HUES64 (cell line): ENCODE measurements at regions not wholly inside any gene's neighbourhood (a gene's known extent, or its start where the extent isn't known, plus 50 kb on each side); places are given as distances from the start of the nearest gene placed in this dataset.

Experiments
- H3K27ac ChIP-seq: 2 replicates; pipeline ENCODE4 v1.7.0; 2013; ENCODE audit warnings: low read depth, low read length, inconsistent platforms
- H3K27me3 ChIP-seq: 2 replicates; pipeline ENCODE4 v1.6.1; 2013; ENCODE audit warnings: mild to moderate bottlenecking, low read length; ENCODE audit not compliant: insufficient read depth
- H3K36me3 ChIP-seq: 2 replicates; pipeline ENCODE4 v1.6.1; 2013; ENCODE audit warnings: mild to moderate bottlenecking, low read length; ENCODE audit not compliant: insufficient read depth
- H3K4me1 ChIP-seq: 2 replicates; pipeline ENCODE4 v1.6.1; 2013; ENCODE audit warnings: mild to moderate bottlenecking, low read length, moderate library complexity; ENCODE audit not compliant: insufficient read depth
- H3K4me3 ChIP-seq: 2 replicates; pipeline ENCODE4 v1.5.1; 2013; ENCODE audit warnings: mild to moderate bottlenecking, low read length, moderate library complexity
- H3K9ac ChIP-seq: 2 replicates; pipeline ENCODE4 v1.6.1; 2013; ENCODE audit warnings: mild to moderate bottlenecking, low read depth, low read length
- H3K9me3 ChIP-seq: 2 replicates; pipeline ENCODE4 v1.6.1; 2013; ENCODE audit warnings: low read depth, low read length; ENCODE audit not compliant: insufficient read depth
- WGBS: fragments of 150-250, 120-280 bp; methylation state at CpG from one replicate; pipeline ENCODE4 v1.1.7; 2013; ENCODE audit warnings: missing lambda C conversion rate; 5-methylcytosine and 5-hydroxymethylcytosine counted together

- peaks cover 12% of the 10 kb centered on the region; the same call in 1 of the 2 replicates for H3K9me3 ChIP-seq
- WGBS = 92% methylated on average over 4 of the region's 5 CpGs
These were observed 754.7 kb downstream of the INHBA start for GRCh38 chr7:40948239-40948638.

GRCh38 chr7:40947566-40947965, 755.3 kb downstream of the INHBA start:
- no peak overlapping the region for H3K27ac ChIP-seq
- no peak overlapping the region for H3K4me3 ChIP-seq
- H3K4me1 ChIP-seq = no peaks in the 10 kb centered on the region
- H3K27me3 ChIP-seq = no peaks in the 10 kb centered on the region
- H3K9me3 ChIP-seq = peaks cover 12% of the 10 kb centered on the region; the same call in 1 of the 2 replicates
- H3K36me3 ChIP-seq = no peaks in the 10 kb centered on the region
- H3K9ac ChIP-seq = no peak overlapping the region

More at GRCh38 chr7:40948239-40948638, 754.7 kb downstream of the INHBA start:
- no peak overlapping the region for H3K9ac ChIP-seq
- H3K27me3 ChIP-seq = no peaks in the 10 kb centered on the region
- H3K36me3 ChIP-seq = no peaks in the 10 kb centered on the region
- H3K4me3 ChIP-seq = no peak overlapping the region
- no peak overlapping the region for H3K27ac ChIP-seq
- no peaks in the 10 kb centered on the region for H3K4me1 ChIP-seq

- no CpG with 5 or more reads among the region's 1 CpG for WGBS
- H3K36me3 ChIP-seq = no peaks in the 10 kb centered on the region
- H3K27ac ChIP-seq = no peak overlapping the region
- no peak overlapping the region for H3K9ac ChIP-seq
- H3K4me3 ChIP-seq = no peak overlapping the region
- no peaks in the 10 kb centered on the region for H3K27me3 ChIP-seq
- peaks cover 12% of the 10 kb centered on the region; the same call in 1 of the 2 replicates for H3K9me3 ChIP-seq
- no peaks in the 10 kb centered on the region for H3K4me1 ChIP-seq
These were observed 756.3 kb downstream of the INHBA start for GRCh38 chr7:40946549-40946948.

- no peak overlapping the region for H3K4me3 ChIP-seq
- H3K9ac ChIP-seq = no peak overlapping the region
- no peaks in the 10 kb centered on the region for H3K27me3 ChIP-seq
- WGBS = 100% methylated on average over 2 of the region's 2 CpGs
- no peak overlapping the region for H3K27ac ChIP-seq
- H3K9me3 ChIP-seq = peaks cover 12% of the 10 kb centered on the region; the same call in 1 of the 2 replicates
- no peaks in the 10 kb centered on the region for H3K36me3 ChIP-seq
- H3K4me1 ChIP-seq = no peaks in the 10 kb centered on the region
These were observed 757.1 kb downstream of the INHBA start for GRCh38 chr7:40945788-40946187.

- H3K4me3 ChIP-seq = no peak overlapping the region
- H3K4me1 ChIP-seq = no peaks in the 10 kb centered on the region
- H3K9ac ChIP-seq = no peak overlapping the region
- H3K27ac ChIP-seq = no peak overlapping the region
- H3K27me3 ChIP-seq = no peaks in the 10 kb centered on the region
- no peaks in the 10 kb centered on the region for H3K36me3 ChIP-seq
- H3K9me3 ChIP-seq = peaks cover 12% of the 10 kb centered on the region; the same call in 1 of the 2 replicates
These were observed 757.8 kb downstream of the INHBA start for GRCh38 chr7:40944981-40945585.

GRCh38 chr7:40937879-40938278, 765.0 kb downstream of the INHBA start:
- no peaks in the 10 kb centered on the region for H3K36me3 ChIP-seq
- no peak overlapping the region for H3K27ac ChIP-seq
- peaks cover 8% of the 10 kb centered on the region for H3K9me3 ChIP-seq
- no peaks in the 10 kb centered on the region for H3K4me1 ChIP-seq
- H3K9ac ChIP-seq = no peak overlapping the region
- H3K27me3 ChIP-seq = no peaks in the 10 kb centered on the region
- no peak overlapping the region for H3K4me3 ChIP-seq
- WGBS = 71% methylated on average over 2 of the region's 2 CpGs

- Histone ChIP-seq H3K27ac (no peak overlapping the region), H3K4me3 (no peak overlapping the region), H3K36me3 (no peaks in the 10 kb centered on the region)
These were observed 767.5 kb downstream of the INHBA start for GRCh38 chr7:40935435-40935834.

GRCh38 chr7:40923626-40924025, 779.3 kb downstream of the INHBA start:
- H3K4me3 ChIP-seq = no peak overlapping the region
- H3K36me3 ChIP-seq = no peaks in the 10 kb centered on the region
- no peaks in the 10 kb centered on the region for H3K4me1 ChIP-seq
- H3K9ac ChIP-seq = no peak overlapping the region
- WGBS = 89% methylated on average over 1 of the region's 1 CpG
- no peaks in the 10 kb centered on the region for H3K9me3 ChIP-seq
- no peak overlapping the region for H3K27ac ChIP-seq
- no peaks in the 10 kb centered on the region for H3K27me3 ChIP-seq

More at GRCh38 chr7:40935435-40935834, 767.5 kb downstream of the INHBA start:
- H3K9ac ChIP-seq = no peak overlapping the region
- H3K27me3 ChIP-seq = no peaks in the 10 kb centered on the region
- no peaks in the 10 kb centered on the region for H3K4me1 ChIP-seq
- H3K9me3 ChIP-seq = peaks cover 8% of the 10 kb centered on the region
- WGBS = 100% methylated on average over 1 of the region's 2 CpGs

GRCh38 chr7:40922316-40922670, 780.6 kb downstream of the INHBA start:
- H3K9me3 ChIP-seq = no peaks in the 10 kb centered on the region
- no peak overlapping the region for H3K4me3 ChIP-seq
- no peaks in the 10 kb centered on the region for H3K36me3 ChIP-seq
- WGBS = 95% methylated on average over 1 of the region's 1 CpG
- no peaks in the 10 kb centered on the region for H3K4me1 ChIP-seq
- H3K27ac ChIP-seq = no peak overlapping the region
- H3K9ac ChIP-seq = no peak overlapping the region
- H3K27me3 ChIP-seq = no peaks in the 10 kb centered on the region

- H3K4me1 ChIP-seq = no peaks in the 10 kb centered on the region
- no peaks in the 10 kb centered on the region for H3K9me3 ChIP-seq
- no peak overlapping the region for H3K27ac ChIP-seq
- 88% methylated on average over 7 of the region's 7 CpGs for WGBS
- H3K36me3 ChIP-seq = no peaks in the 10 kb centered on the region
- no peak overlapping the region for H3K4me3 ChIP-seq
- H3K9ac ChIP-seq = no peak overlapping the region
- no peaks in the 10 kb centered on the region for H3K27me3 ChIP-seq
These were observed 781.1 kb downstream of the INHBA start for GRCh38 chr7:40921589-40922315.

- WGBS = 91% methylated on average over 2 of the region's 2 CpGs
- H3K27ac ChIP-seq = no peak overlapping the region
- no peak overlapping the region for H3K4me3 ChIP-seq
These were observed 784.0 kb downstream of the SUGCT start for GRCh38 chr7:40918701-40919271.

More at GRCh38 chr7:40918701-40919271, 784.0 kb downstream of the SUGCT start:
- Histone ChIP-seq H3K4me1 (no peaks in the 10 kb centered on the region), H3K9ac (no peak overlapping the region), H3K36me3 (no peaks in the 10 kb centered on the region), H3K27me3 (no peaks in the 10 kb centered on the region), H3K9me3 (no peaks in the 10 kb centered on the region)
